ENCODE measurements at regions not wholly inside any gene's neighbourhood (a gene's known extent, or its start where the extent isn't known, plus 50 kb on each side); places are given as distances from the start of the nearest gene placed in this dataset.

GRCh38 chr2:18490901-18491300 lies 69.6 kb downstream of the RDH14 start:
- H3K27ac ChIP-seq (ENCODE audit: low read depth, low read length) = no peak overlapping the region
- no peak overlapping the region for H3K4me2 ChIP-seq (ENCODE audit: low read length)
- peaks cover 4% of the 10 kb centered on the region for H3K27me3 ChIP-seq (ENCODE audit: control insufficient read depth, low read length)
- no peaks in the 10 kb centered on the region for H3K79me2 ChIP-seq (ENCODE audit: control insufficient read depth, low read length)
- no peaks in the 10 kb centered on the region for H3K9me3 ChIP-seq (ENCODE audit: control insufficient read depth, insufficient read depth, low read length)
- no peaks in the 10 kb centered on the region for H3K4me1 ChIP-seq (ENCODE audit: control insufficient read depth, low read length)
- no peaks in the 10 kb centered on the region for H3F3A ChIP-seq (ENCODE audit: control insufficient read depth, insufficient read depth)
- no peak for TF ChIP-seq EZH2phosphoT487 (IDR thresholded peaks at IDR 0.05; ENCODE audit: borderline replicate concordance, low read length)
- TF ChIP-seq, protein P1, sequence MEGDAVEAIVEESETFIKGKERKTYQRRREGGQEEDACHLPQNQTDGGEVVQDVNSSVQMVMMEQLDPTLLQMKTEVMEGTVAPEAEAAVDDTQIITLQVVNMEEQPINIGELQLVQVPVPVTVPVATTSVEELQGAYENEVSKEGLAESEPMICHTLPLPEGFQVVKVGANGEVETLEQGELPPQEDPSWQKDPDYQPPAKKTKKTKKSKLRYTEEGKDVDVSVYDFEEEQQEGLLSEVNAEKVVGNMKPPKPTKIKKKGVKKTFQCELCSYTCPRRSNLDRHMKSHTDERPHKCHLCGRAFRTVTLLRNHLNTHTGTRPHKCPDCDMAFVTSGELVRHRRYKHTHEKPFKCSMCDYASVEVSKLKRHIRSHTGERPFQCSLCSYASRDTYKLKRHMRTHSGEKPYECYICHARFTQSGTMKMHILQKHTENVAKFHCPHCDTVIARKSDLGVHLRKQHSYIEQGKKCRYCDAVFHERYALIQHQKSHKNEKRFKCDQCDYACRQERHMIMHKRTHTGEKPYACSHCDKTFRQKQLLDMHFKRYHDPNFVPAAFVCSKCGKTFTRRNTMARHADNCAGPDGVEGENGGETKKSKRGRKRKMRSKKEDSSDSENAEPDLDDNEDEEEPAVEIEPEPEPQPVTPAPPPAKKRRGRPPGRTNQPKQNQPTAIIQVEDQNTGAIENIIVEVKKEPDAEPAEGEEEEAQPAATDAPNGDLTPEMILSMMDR (IDR thresholded peaks at IDR 0.05; ENCODE audit: low read depth, low read length, poor library complexity, severe bottlenecking) = no peak
- no peak overlapping the region for H3K4me3 ChIP-seq (ENCODE audit: low read length)
- H3K36me3 ChIP-seq (ENCODE audit: control insufficient read depth, low read length) = no peaks in the 10 kb centered on the region
- H3K9me2 ChIP-seq (replicated peaks; ENCODE audit: control insufficient read depth, low read length) = no peaks in the 10 kb centered on the region
- no peaks in the 10 kb centered on the region for H4K20me1 ChIP-seq (ENCODE audit: control insufficient read depth, insufficient read depth, low read depth, low read length)

GRCh38 chr2:18487106-18487913 lies 73.1 kb downstream of the RDH14 start:
- no peaks in the 10 kb centered on the region for H4K20me1 ChIP-seq (ENCODE audit: control insufficient read depth, insufficient read depth, low read depth, low read length)
- no peaks in the 10 kb centered on the region for H3K9me3 ChIP-seq (ENCODE audit: control insufficient read depth, insufficient read depth, low read length)
- H3K9me2 ChIP-seq (replicated peaks; ENCODE audit: control insufficient read depth, low read length) = no peaks in the 10 kb centered on the region
- H3K79me2 ChIP-seq (ENCODE audit: control insufficient read depth, low read length) = no peaks in the 10 kb centered on the region
- no peak overlapping the region for H3K4me2 ChIP-seq (ENCODE audit: low read length)
- H3K4me3 ChIP-seq (ENCODE audit: low read length) = no peak overlapping the region
- H3K4me1 ChIP-seq (ENCODE audit: control insufficient read depth, low read length) = no peaks in the 10 kb centered on the region
- H3K36me3 ChIP-seq (ENCODE audit: control insufficient read depth, low read length) = no peaks in the 10 kb centered on the region
- no peak overlapping the region for H3K27ac ChIP-seq (ENCODE audit: low read depth, low read length)
- H3K27me3 ChIP-seq (ENCODE audit: control insufficient read depth, low read length) = no peaks in the 10 kb centered on the region
- no peaks in the 10 kb centered on the region for H3F3A ChIP-seq (ENCODE audit: control insufficient read depth, insufficient read depth)
- TF ChIP-seq, protein P1 (IDR thresholded peaks at IDR 0.05; ENCODE audit: low read depth, low read length, poor library complexity, severe bottlenecking) = no peak
- no peak for TF ChIP-seq EZH2phosphoT487 (IDR thresholded peaks at IDR 0.05; ENCODE audit: borderline replicate concordance, low read length)

DNA sequence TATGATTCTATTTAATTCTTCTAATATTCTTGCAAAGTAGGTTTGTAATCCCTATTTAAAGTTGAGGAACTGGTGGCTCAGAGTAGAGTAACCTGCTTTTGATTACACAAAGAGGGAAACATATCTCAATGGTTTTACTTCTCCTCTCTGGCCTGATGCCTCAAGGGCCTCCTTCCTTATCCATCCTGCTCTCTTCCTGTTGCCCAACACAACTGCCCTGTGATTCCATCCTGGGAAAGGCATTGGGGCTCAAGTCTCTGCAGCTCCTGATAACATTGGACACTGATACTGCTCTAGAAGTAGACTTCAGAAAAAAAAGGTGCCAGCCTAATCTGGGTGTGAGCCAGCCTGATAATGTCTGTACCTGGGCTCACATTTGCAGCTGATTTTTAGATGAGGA lies 75.8 kb downstream of the RDH14 start:
- no peaks in the 10 kb centered on the region for H3F3A ChIP-seq (ENCODE audit: control insufficient read depth, insufficient read depth)
- no peaks in the 10 kb centered on the region for H4K20me1 ChIP-seq (ENCODE audit: control insufficient read depth, insufficient read depth, low read depth, low read length)
- H3K27ac ChIP-seq (ENCODE audit: low read depth, low read length) = no peak overlapping the region
- no peaks in the 10 kb centered on the region for H3K4me1 ChIP-seq (ENCODE audit: control insufficient read depth, low read length)
- H3K9me3 ChIP-seq (ENCODE audit: control insufficient read depth, insufficient read depth, low read length) = no peaks in the 10 kb centered on the region
- H3K4me2 ChIP-seq (ENCODE audit: low read length) = no peak overlapping the region
- TF ChIP-seq EZH2phosphoT487 (IDR thresholded peaks at IDR 0.05; ENCODE audit: borderline replicate concordance, low read length) = no peak
- TF ChIP-seq, protein P1 (IDR thresholded peaks at IDR 0.05; ENCODE audit: low read depth, low read length, poor library complexity, severe bottlenecking) = no peak
- H3K4me3 ChIP-seq (ENCODE audit: low read length) = no peak overlapping the region
- H3K36me3 ChIP-seq (ENCODE audit: control insufficient read depth, low read length) = no peaks in the 10 kb centered on the region
- H3K9me2 ChIP-seq (replicated peaks; ENCODE audit: control insufficient read depth, low read length) = no peaks in the 10 kb centered on the region
- no peaks in the 10 kb centered on the region for H3K27me3 ChIP-seq (ENCODE audit: control insufficient read depth, low read length)
- no peaks in the 10 kb centered on the region for H3K79me2 ChIP-seq (ENCODE audit: control insufficient read depth, low read length)
